ENCODE measurements at regions not wholly inside any gene's neighbourhood (a gene's known extent, or its start where the extent isn't known, plus 50 kb on each side); places are given as distances from the start of the nearest gene placed in this dataset.
A peak's percentile ranks its signal among the peaks of the same experiment; 100 is the strongest.
"Not testable (repeated sequence)": the region's sequence is repeated elsewhere in the genome, so short reads cannot be mapped to it uniquely, and the experiment has no call there.

- no peak for DNase-seq
Measured at GRCh38 chr7:96770758-96771157, 61.1 kb upstream of the SEM1 start.

DNA sequence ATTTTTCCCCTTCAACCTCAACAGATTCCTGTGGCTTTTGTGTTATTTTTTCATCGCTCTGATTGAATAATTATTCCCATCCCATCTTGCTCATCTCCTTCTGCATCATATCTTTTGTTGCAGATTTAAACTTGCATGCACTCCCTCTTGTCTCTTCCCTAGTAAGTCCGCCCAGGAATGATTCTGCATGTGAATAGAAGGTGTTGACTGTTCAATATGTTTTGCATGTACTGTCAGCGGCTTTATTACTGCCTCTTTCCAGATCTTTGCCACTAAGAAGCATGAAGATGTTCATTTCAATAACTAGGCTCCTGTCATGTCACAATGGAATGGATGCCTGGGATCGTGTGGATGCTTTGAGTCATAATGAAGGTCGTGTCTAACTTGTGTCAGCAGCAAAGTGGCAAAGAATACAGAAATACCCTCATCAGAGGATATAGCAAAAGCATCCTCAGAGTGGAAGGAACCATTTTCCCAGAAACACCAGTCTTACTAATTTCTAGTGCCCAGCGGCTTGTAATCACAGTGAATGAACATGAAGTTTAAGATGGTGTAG lies 62.6 kb upstream of the SEM1 start:
- DNase-seq, result no peak

DNA sequence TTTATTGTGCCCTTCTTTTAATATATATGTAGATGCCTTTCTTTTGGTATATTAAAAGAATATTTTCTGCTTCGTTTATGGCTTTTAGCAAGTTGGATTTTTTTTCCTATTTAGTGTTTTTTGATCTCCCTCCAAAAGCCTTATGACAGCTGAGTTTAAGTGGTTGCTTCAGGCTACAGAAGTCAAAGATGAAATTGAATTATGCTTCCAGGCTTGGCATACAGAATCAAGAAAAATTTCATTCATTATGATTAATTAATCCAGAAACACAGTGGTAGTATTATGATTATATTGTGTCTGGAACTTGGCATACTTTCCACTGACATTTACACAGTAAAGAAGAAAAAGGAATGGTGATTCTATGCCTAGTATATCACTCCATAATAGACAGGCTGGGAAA lies 63.8 kb upstream of the SEM1 start:
- DNase-seq, result no peak

DNA sequence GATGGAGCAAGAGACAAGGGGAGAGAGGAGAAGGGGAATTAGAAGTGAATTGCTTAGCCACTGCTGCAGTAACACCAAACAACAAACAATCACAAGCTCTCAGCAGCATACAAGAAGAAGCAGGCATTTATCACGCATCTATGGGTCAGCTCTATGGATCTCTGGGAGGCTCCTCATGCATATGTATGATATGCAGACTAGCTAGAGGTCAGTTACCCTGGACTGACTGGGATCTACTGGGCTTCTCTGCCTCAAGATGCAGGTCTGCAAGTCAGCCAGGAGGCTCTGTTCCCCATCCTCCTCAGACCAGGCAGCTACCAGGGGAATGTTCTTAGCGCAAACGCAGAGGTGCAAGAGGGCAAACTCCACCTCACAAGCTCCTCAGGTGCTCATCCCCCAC lies 64.7 kb upstream of the SEM1 start:
- no peak for DNase-seq

- DNase-seq, result no peak
Measured at GRCh38 chr7:96775046-96775445, 65.4 kb upstream of the SEM1 start.

- no peak for DNase-seq
Measured at GRCh38 chr7:96778263-96778662, 68.6 kb upstream of the SEM1 start.

DNA sequence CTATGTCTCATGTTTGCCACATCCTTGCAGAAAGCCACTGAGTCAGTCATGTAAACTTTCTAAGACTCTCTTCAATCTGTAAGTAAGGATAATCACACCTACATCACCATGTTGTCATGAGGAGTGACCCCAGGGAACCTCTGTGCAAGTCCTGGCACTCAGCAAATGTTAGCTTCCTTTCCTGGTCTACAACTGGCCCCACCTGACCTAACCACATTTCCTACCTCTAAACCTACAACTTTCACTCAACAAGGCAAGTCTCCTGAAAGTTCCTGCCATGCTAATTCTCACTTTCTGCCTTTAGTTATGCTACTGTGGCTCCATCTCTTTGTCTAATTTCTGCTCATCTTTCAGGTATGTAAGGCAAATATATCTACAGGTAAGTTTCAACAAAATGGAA lies 72.3 kb upstream of the SEM1 start:
- DNase-seq, result no peak

- not testable (repeated sequence) for DNase-seq
Measured at GRCh38 chr7:96782686-96783298, 73.1 kb upstream of the SEM1 start.

- DNase-seq, result no peak
Measured at GRCh38 chr7:96784597-96784996, 75.0 kb upstream of the SEM1 start.

- DNase-seq, result peak in 8 of 58 donors; percentile 1 to 26 (median 4)
Measured at GRCh38 chr7:96786261-96786997, 76.8 kb upstream of the SEM1 start.

DNA sequence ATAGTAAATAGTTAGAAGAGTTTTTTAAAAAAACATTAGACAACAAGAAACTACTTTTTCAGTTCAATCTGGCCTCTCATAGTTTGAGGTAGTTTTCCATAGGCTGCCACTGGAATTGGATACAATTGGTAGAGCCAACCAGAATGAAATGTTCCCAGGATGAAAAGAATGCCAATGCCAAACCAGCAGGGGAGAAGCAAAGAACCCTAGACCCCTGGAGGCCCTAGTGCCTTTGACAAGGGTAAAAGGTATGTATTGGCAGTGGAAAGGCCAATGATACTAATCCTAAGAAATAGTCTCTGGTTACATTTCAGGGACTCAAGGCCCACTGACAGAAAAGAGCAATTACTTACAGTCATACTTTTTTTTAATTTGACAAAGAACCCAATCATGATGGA lies 77.4 kb upstream of the SEM1 start:
- DNase-seq, result no peak

- DNase-seq, result no peak
Measured at GRCh38 chr7:96789914-96790313, 80.3 kb upstream of the SEM1 start.

GRCh38 chr7:96792115-96792514 lies 82.5 kb upstream of the SEM1 start:
- DNase-seq, result no peak

GRCh38 chr7:96794063-96794462 lies 84.4 kb upstream of the SEM1 start:
- DNase-seq, result no peak

GRCh38 chr7:96800122-96800521 lies 90.5 kb upstream of the SEM1 start:
- DNase-seq, result no peak

DNA sequence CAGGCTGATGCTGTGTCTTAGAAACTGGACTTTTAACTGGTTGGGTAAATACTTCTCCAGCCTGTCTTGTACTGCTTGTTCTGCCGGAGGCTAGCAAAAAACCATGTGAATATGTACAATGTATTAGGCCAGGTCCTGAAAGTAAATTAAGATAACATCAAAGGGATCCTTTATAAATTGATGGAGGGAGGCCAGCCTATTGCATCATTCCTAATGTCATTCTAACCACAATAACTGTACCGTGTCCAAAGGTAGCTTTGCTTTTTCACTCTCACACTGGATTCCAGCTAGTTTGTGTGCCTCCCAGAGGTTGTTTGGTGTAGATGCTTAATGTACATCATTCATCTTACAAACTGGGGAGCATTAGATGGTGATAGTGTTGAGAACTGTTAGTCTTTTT lies 91.2 kb upstream of the SEM1 start:
- peak in 3 of 58 donors; percentile 2 to 55 (median 45) for DNase-seq

DNA sequence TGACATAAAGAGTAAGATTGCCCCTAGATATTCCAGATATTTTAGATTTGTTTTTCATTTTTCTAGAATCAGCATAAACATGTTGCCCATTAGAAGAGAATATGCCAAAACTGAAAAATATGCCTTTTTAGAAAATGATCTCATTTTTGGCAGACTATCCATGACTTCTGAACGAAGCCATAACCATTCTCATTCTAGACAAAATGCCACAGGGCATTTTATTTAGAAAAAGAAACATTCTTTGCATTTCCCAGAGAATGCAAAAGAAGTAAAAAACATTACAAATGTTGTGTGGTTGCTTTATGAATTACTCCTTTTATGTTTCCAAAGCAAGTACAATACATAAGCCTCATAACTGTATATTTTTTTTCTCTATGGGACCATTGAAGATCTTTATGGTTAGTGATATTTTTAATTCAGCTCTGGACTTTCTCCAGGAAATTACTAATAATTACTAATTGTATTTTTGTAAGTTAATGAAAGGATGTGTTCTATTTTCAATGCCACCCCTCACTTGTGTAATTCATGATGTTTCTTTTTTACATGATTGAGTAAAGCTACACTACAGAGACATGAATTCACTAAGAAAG lies 109.6 kb upstream of the SEM1 start:
- DNase-seq, result no peak

GRCh38 chr7:96821131-96821530 lies 111.5 kb upstream of the SEM1 start:
- DNase-seq, result not testable (repeated sequence)

DNA sequence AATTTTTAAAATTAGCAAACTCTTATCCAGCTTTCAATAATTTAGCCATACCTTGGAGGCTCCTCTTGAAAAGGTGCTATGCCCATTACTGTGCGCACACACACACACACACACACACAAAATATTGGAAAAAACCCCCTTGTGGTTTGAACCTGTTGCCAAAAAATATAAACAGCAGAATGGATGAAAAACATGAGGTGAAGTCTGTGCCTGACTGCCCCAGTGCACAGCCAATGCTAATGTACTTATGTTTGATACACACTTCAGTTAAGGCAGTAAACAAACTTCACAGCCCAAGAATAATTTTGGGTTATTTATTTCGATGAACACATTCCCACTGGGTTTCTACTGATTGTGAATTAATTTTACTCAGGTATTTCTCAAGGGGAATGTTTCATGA lies 113.2 kb upstream of the SEM1 start:
- no peak for DNase-seq

GRCh38 chr7:96823274-96823673 lies 113.6 kb upstream of the SEM1 start:
- peak in 1 of 58 donors; percentile 6 for DNase-seq

DNA sequence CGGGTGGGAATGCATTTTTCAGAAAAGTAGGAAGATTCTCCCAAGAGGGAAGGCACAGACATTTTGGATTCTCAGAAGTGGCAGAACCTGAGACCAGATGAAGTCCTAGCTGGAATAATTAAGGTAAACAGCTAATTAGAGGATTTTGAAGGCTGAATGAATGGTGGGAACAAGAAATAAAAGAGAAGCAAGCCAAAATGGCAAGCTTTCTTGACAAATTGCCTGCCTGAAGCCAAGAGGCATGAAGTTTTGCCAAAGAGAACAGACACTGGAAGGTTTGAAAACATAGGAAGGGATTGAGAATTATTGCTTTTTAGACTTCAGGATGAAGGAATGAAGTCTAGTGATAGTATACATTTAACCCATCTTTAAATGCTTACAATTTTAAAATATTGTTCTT lies 115.0 kb upstream of the SEM1 start:
- peak in 1 of 58 donors; percentile 4 for DNase-seq

DNA sequence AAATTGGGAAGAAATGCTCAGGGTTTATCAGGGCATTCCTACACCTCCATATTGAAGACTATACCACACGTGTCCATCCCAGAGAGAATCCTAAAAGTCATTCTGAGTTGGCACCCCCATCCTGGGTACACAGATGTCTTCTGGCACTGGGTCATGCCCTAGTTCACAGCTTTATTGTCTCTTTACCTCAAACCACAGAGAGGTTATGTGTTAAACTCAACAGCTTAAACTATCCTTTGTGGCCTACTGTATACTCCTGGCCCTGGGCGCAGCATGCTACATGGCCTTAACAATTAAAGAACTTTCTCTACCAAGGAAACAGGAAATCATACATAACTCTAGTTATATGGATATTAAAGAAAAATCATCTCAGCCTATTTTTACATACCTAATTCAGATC lies 115.6 kb upstream of the SEM1 start:
- DNase-seq, result no peak

GRCh38 chr7:96826089-96826488 lies 116.4 kb upstream of the SEM1 start:
- DNase-seq, result no peak
